OCI-LY3 (cell line): ENCODE measurements at regions not wholly inside any gene's neighbourhood (a gene's known extent, or its start where the extent isn't known, plus 50 kb on each side); places are given as distances from the start of the nearest gene placed in this dataset.
"Not testable (repeated sequence)": the region's sequence is repeated elsewhere in the genome, so short reads cannot be mapped to it uniquely, and the experiment has no call there.

Source experiments
- H2AFZ ChIP-seq: fragments of 200-600, 300-600 bp; shearing (Covaris generic); 2 replicates; pipeline ENCODE4 v1.6.0; 2014; ENCODE audit warnings: antibody characterized with exemption, low read depth, low read length
- H3K27ac ChIP-seq: fragments of 200-600, 300-600 bp; sonication (generic); 2 replicates; pipeline ENCODE4 v1.5.1; 2014; ENCODE audit warnings: mild to moderate bottlenecking, low read length, moderate library complexity, mixed read lengths
- H3K27me3 ChIP-seq: fragments of 200-600, 300-600 bp; sonication (generic); 2 replicates; pipeline ENCODE4 v1.6.1; 2014; ENCODE audit warnings: low read depth, low read length, mixed read lengths
- H3K36me3 ChIP-seq: fragments of 200-600, 300-600 bp; sonication (generic); replicated peaks from 2 replicates; pipeline ENCODE3; 2014; ENCODE audit warnings: low read depth, low read length, mixed read lengths
- H3K4me1 ChIP-seq: fragments of 300-600, 200-600 bp; sonication (generic); 2 replicates; pipeline ENCODE4 v1.6.1; 2014; ENCODE audit warnings: low read length, mixed read lengths
- H3K4me2 ChIP-seq: fragments of 200-600, 300-600 bp; sonication (generic); 2 replicates; pipeline ENCODE4 v1.6.1; 2014; ENCODE audit warnings: low read length, mixed read lengths
- H3K4me3 ChIP-seq: fragments of 300-600, 200-600 bp; sonication (generic); 2 replicates; pipeline ENCODE4 v1.5.1; 2014; ENCODE audit warnings: antibody characterized with exemption, mild to moderate bottlenecking, low read length, moderate library complexity
- H3K79me2 ChIP-seq: fragments of 300-600, 200-600 bp; shearing (Covaris generic); 2 replicates; pipeline ENCODE4 v1.6.1; 2014; ENCODE audit warnings: mild to moderate bottlenecking, low read length, mixed read lengths
- H3K9ac ChIP-seq: fragments of 300-600, 200-600 bp; shearing (Covaris generic); 2 replicates; pipeline ENCODE4 v1.6.0; 2014; ENCODE audit warnings: mild to moderate bottlenecking, low read length, moderate library complexity
- H3K9me3 ChIP-seq: fragments of 200-600, 300-600 bp; shearing (Covaris generic); 2 replicates; pipeline ENCODE4 v1.6.1; 2014; ENCODE audit warnings: low read length, mixed read lengths; ENCODE audit not compliant: insufficient read depth
- H4K20me1 ChIP-seq: fragments of 200-600, 300-600 bp; sonication (generic); 2 replicates; pipeline ENCODE4 v1.6.1; 2016; ENCODE audit warnings: low read length, mixed read lengths; ENCODE audit not compliant: insufficient read depth
- EZH2phosphoT487 ChIP-seq: fragments of 200-600 bp; shearing (Covaris generic); IDR thresholded peaks from 2 replicates; pipeline ENCODE4 v1.6.1; 2018; ENCODE audit warnings: antibody characterized with exemption, mixed run types, low read depth
- TF ChIP-seq, protein P1 (sequence below): fragments of 200-600, 300-600 bp; sonication (generic); IDR thresholded peaks from 2 replicates; pipeline ENCODE4 v1.5.1; 2014; ENCODE audit warnings: antibody characterized with exemption, low read length, low read depth

DNA sequence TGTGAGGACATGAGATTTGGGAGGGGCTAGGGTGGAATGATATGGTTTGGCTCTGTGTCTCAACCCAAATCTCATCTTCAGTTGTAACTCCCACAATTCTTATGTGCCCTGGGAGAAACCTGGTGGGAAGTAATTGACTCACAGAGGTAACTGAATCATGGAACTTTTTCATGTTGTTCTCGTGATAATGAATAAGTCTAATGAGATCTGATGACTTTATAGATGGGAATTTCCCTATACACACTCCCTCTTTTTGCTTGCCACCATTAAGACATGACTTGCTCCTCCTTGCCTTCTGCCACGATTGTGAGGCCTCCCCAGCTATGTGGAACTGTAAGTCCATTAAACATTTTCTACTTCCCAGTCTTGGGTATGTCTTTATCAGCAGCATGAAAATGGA lies 253.2 kb upstream of the GK2 start:
- Histone ChIP-seq H3K9ac (no peak overlapping the region), H3K4me2 (no peak overlapping the region), H3K36me3 (no peaks in the 10 kb centered on the region), H3K27ac (no peak overlapping the region), H4K20me1 (no peaks in the 10 kb centered on the region), H3K4me1 (no peaks in the 10 kb centered on the region), H3K27me3 (no peaks in the 10 kb centered on the region), H3K9me3 (no peaks in the 10 kb centered on the region), H2AFZ (no peak overlapping the region), H3K79me2 (no peaks in the 10 kb centered on the region), H3K4me3 (no peak overlapping the region)
- no peak for TF ChIP-seq EZH2phosphoT487
- TF ChIP-seq, protein P1, sequence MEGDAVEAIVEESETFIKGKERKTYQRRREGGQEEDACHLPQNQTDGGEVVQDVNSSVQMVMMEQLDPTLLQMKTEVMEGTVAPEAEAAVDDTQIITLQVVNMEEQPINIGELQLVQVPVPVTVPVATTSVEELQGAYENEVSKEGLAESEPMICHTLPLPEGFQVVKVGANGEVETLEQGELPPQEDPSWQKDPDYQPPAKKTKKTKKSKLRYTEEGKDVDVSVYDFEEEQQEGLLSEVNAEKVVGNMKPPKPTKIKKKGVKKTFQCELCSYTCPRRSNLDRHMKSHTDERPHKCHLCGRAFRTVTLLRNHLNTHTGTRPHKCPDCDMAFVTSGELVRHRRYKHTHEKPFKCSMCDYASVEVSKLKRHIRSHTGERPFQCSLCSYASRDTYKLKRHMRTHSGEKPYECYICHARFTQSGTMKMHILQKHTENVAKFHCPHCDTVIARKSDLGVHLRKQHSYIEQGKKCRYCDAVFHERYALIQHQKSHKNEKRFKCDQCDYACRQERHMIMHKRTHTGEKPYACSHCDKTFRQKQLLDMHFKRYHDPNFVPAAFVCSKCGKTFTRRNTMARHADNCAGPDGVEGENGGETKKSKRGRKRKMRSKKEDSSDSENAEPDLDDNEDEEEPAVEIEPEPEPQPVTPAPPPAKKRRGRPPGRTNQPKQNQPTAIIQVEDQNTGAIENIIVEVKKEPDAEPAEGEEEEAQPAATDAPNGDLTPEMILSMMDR: no peak

DNA sequence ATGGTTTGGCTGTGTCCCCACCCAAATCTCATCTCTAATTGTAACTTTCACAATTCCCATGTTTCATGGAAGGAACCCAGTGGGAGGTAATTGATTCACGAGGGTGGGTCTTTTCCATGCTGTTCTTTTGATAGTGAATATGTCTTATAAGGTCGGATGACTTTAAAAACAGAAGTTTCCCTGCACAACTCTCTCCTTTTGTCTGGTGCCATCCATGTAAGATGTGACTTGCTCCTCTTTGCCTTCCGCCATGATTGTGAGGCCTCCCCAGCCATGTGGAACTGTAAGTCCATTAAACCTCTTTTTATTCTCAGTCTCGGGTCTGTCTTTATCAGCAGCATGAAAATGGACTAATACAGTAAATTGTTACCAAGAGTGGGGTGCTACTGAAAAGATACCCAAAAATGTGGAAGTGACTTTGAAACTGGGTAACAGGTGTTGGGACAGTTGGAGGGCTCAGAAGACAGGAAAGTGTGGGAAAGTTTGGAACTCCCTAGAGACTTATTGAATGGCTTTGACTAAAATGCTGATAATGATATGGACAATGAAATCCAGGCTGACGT lies 251.4 kb upstream of the GK2 start:
- H3K36me3 ChIP-seq, H3K27ac ChIP-seq, H3K9me3 ChIP-seq, H3K4me1 ChIP-seq, H3K9ac ChIP-seq, H3K27me3 ChIP-seq, H3K4me3 ChIP-seq, H3K4me2 ChIP-seq, H3K79me2 ChIP-seq, H2AFZ ChIP-seq, H4K20me1 ChIP-seq: not testable (repeated sequence)

- Histone ChIP-seq H3K79me2 (no peaks in the 10 kb centered on the region), H3K4me3 (no peak overlapping the region), H3K36me3 (no peaks in the 10 kb centered on the region), H3K9ac (no peak overlapping the region), H3K4me1 (no peaks in the 10 kb centered on the region), H3K27me3 (no peaks in the 10 kb centered on the region), H2AFZ (no peak overlapping the region), H4K20me1 (no peaks in the 10 kb centered on the region), H3K9me3 (no peaks in the 10 kb centered on the region), H3K27ac (no peak overlapping the region), H3K4me2 (no peak overlapping the region)
- no peak for TF ChIP-seq EZH2phosphoT487
- TF ChIP-seq, protein P1: no peak
These were observed 249.4 kb upstream of the GK2 start for GRCh38 chr4:79657379-79657778.

- no peak overlapping the region for H2AFZ ChIP-seq
- H3K4me1 ChIP-seq: peaks cover 15% of the 10 kb centered on the region
- H3K27ac ChIP-seq: no peak overlapping the region
- no peak for TF ChIP-seq EZH2phosphoT487
- TF ChIP-seq, protein P1: no peak
- H3K9me3 ChIP-seq: no peaks in the 10 kb centered on the region
- H4K20me1 ChIP-seq: no peaks in the 10 kb centered on the region
- no peaks in the 10 kb centered on the region for H3K79me2 ChIP-seq
- H3K4me3 ChIP-seq: no peak overlapping the region
- H3K4me2 ChIP-seq: no peak overlapping the region
- no peaks in the 10 kb centered on the region for H3K27me3 ChIP-seq
- no peaks in the 10 kb centered on the region for H3K36me3 ChIP-seq
- H3K9ac ChIP-seq: no peak overlapping the region
These were observed 245.8 kb upstream of the GK2 start for GRCh38 chr4:79653871-79654270.

- no peak overlapping the region for H3K27ac ChIP-seq
These were observed 244.7 kb upstream of the GK2 start for GRCh38 chr4:79652738-79653137.

More at GRCh38 chr4:79652738-79653137, 244.7 kb upstream of the GK2 start:
- Histone ChIP-seq H3K4me3 (no peak overlapping the region), H2AFZ (no peak overlapping the region), H4K20me1 (no peaks in the 10 kb centered on the region), H3K79me2 (no peaks in the 10 kb centered on the region), H3K27me3 (no peaks in the 10 kb centered on the region), H3K36me3 (no peaks in the 10 kb centered on the region), H3K9me3 (no peaks in the 10 kb centered on the region), H3K4me2 (no peak overlapping the region), H3K9ac (no peak overlapping the region), H3K4me1 (peaks cover 15% of the 10 kb centered on the region)
- TF ChIP-seq, protein P1: no peak
- no peak for TF ChIP-seq EZH2phosphoT487
